H7 (cell line): ENCODE measurements at regions not wholly inside any gene's neighbourhood (a gene's known extent, or its start where the extent isn't known, plus 50 kb on each side); places are given as distances from the start of the nearest gene placed in this dataset.

Experiments
- DNase-seq: peaks from one replicate; pipeline ENCODE4 v3.0.0; 2012
- H3K27me3 ChIP-seq: 2 replicates; pipeline ENCODE4 v1.6.0; 2011; ENCODE audit warnings: mild to moderate bottlenecking, low read length; ENCODE audit not compliant: control insufficient read depth, insufficient read depth
- H3K36me3 ChIP-seq: replicated peaks from 2 replicates; pipeline ENCODE4 v1.5.1; 2011; ENCODE audit warnings: low read length; ENCODE audit not compliant: control insufficient read depth, insufficient read depth
- H3K4me3 ChIP-seq: 2 replicates; pipeline ENCODE4 v1.5.1; 2011; ENCODE audit warnings: low read depth, mild to moderate bottlenecking, control low read depth, low read length, moderate library complexity; ENCODE audit not compliant: insufficient read depth

- H3K36me3 ChIP-seq: no peaks in the 10 kb centered on the region
- no peak for DNase-seq
- H3K27me3 ChIP-seq: no peaks in the 10 kb centered on the region
- H3K4me3 ChIP-seq: no peak overlapping the region
Measured at GRCh38 chr10:86600296-86600695, 54.1 kb upstream of the OPN4 start.

GRCh38 chr10:86601956-86602602, 52.3 kb upstream of the OPN4 start:
- DNase-seq: no peak
- H3K36me3 ChIP-seq: no peaks in the 10 kb centered on the region
- no peak overlapping the region for H3K4me3 ChIP-seq
- no peaks in the 10 kb centered on the region for H3K27me3 ChIP-seq

- DNase-seq: no peak
- H3K4me3 ChIP-seq: no peak overlapping the region
- no peaks in the 10 kb centered on the region for H3K36me3 ChIP-seq
- no peaks in the 10 kb centered on the region for H3K27me3 ChIP-seq
Measured at GRCh38 chr10:86603256-86603655, 51.1 kb upstream of the OPN4 start.
